ENCODE measurements at regions not wholly inside any gene's neighbourhood (a gene's known extent, or its start where the extent isn't known, plus 50 kb on each side); places are given as distances from the start of the nearest gene placed in this dataset.

GRCh38 chr14:34254571-34254970 is 207.5 kb downstream of the SPTSSA start:
- Histone ChIP-seq H3K36me3 (ENCODE audit: control insufficient read depth in 1 of 2, insufficient read depth in 2 of 2, low read length in 2 of 2) (no peaks in the 10 kb centered on the region), H3K9me2 (ENCODE audit: insufficient read depth) (no peaks in the 10 kb centered on the region), H3K4me3 (replicated peaks in 1 of 2; ENCODE audit: low read depth in 1 of 2, low read length in 2 of 2) (no peak overlapping the region), H3K9me3 (ENCODE audit: control insufficient read depth in 1 of 2, insufficient read depth in 1 of 2, low read depth in 1 of 2, low read length in 2 of 2) (no peaks in the 10 kb centered on the region), H2AFZ (ENCODE audit: low read depth, low read length, poor library complexity, severe bottlenecking) (no peak overlapping the region), H3K9ac (ENCODE audit: low read length) (no peak overlapping the region), H3K27ac (ENCODE audit: low read depth, low read length) (no peak overlapping the region), H3K79me2 (ENCODE audit: insufficient read depth, low read length) (no peaks in the 10 kb centered on the region), H3K4me1 (ENCODE audit: control insufficient read depth in 1 of 2, insufficient read depth in 2 of 2, low read length in 2 of 2) (no peaks in the 10 kb centered on the region), H3K27me3 (ENCODE audit: insufficient read depth, low read length) (peaks cover 26% of the 10 kb centered on the region), H3K4me2 (ENCODE audit: low read length) (no peak overlapping the region), H4K20me1 (ENCODE audit: insufficient read depth) (no peaks in the 10 kb centered on the region)
- intact Hi-C loops (cut with micrococcal nuclease), result no loop called here
- ChIA-PET RAD21 (ENCODE audit: low non-redundant PET in 1 of 2, low total read pairs in 2 of 2, uncharacterized antibody in 2 of 2, unreplicated experiment in 2 of 2) (no interaction called here), CTCF (no interaction called here), POLR2A (no interaction called here)
- ATAC-seq, result no peak
- DNase-seq (ENCODE audit: low read depth, low spot score), result no peak
- BruUV-seq (replicated peaks), result no TSS peak
- TF ChIP-seq RAD21 (IDR thresholded peaks at IDR 0.05; ENCODE audit: low read depth) (no peak), EGR1 (IDR thresholded peaks at IDR 0.05; ENCODE audit: low read depth) (no peak), ZFX (IDR thresholded peaks at IDR 0.05) (no peak), EZH2 (IDR thresholded peaks at IDR 0.05) (no peak), YY1 (IDR thresholded peaks at IDR 0.05; ENCODE audit: extremely low read depth, insufficient replicate concordance, low read depth, low read length) (no peak), TCF7L2 (IDR thresholded peaks at IDR 0.05; ENCODE audit: borderline replicate concordance, extremely low read depth, insufficient read depth, insufficient read length) (no peak), POLR2AphosphoS5 (IDR thresholded peaks at IDR 0.05; ENCODE audit: low read depth, low read length) (no peak), FOSL1 (IDR thresholded peaks at IDR 0.05; ENCODE audit: low read depth) (no peak), ATF3 (IDR thresholded peaks at IDR 0.05) (no peak), CTCF (IDR thresholded peaks at IDR 0.05 in 2 of 3, conservative IDR thresholded peaks at IDR 0.05 in 1 of 3; ENCODE audit: borderline replicate concordance in 1 of 3, insufficient read depth in 1 of 3, low read depth in 2 of 3, low read length in 2 of 3) (no peak), ZNF274 (IDR thresholded peaks at IDR 0.05; ENCODE audit: low read depth, low read length) (no peak), SP1 (IDR thresholded peaks at IDR 0.05; ENCODE audit: low read depth) (no peak), ZBTB33 (IDR thresholded peaks at IDR 0.05; ENCODE audit: extremely low read depth, insufficient replicate concordance, low read length) (no peak), MAX (IDR thresholded peaks at IDR 0.05) (no peak), REST (IDR thresholded peaks at IDR 0.05; ENCODE audit: low read depth) (no peak), SRF (IDR thresholded peaks at IDR 0.05; ENCODE audit: low read depth) (no peak), EZH2phosphoT487 (IDR thresholded peaks at IDR 0.05; ENCODE audit: borderline replicate concordance) (no peak)

Data from HCT116 (cell line).